ENCODE measurements at regions not wholly inside any gene's neighbourhood (a gene's known extent, or its start where the extent isn't known, plus 50 kb on each side); places are given as distances from the start of the nearest gene placed in this dataset.

DNA sequence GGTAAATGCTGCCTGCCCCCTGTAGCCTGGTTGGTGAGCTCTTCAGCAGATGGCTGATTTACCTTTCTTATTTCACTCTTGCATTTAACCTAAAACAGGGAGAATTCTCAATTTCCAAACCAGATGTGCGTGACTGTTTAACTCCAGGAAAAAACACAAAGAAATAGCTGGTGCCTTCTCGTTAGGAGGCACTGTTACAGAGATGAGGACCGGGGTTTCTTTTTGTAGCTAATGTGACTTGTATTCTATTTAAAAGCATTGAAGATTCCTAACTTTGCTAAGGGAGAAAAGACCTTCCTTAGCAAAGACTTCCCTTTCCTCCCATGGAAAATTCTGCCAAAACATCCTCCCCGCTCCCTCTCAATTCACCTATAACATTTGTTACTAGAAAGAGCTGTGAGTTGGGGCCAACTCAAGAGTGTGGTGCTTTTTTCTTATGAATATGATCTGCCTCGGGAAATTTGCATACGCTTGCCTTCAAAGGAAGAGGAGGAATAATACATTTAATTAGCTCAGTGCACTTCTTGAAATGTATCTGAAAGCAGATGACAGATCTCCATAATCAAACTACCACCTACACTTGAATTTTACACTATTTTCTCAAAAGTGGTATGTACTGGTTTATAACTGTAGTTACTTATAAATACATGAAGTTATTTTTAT, 102.0 kb upstream of the ARID2 start:
- DNase-seq, result no peak

DNA sequence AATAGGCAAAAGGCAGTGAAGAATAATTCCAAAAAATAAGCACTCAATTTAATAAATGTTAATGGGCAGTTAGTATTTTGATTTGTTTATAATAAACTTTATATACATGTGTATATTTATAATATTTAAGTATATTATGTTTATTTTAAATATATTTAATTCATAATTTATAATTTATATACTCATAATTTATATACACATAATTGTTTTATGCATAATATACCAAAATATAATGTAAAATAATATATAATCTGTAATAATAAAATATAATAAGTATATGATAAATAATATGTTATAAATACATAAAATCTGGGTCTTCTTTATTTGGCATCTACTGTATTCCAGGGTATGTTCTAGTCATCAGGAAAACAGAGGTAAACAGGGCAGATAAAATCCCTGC, 100.2 kb upstream of the ARID2 start:
- DNase-seq, result no peak

DNA sequence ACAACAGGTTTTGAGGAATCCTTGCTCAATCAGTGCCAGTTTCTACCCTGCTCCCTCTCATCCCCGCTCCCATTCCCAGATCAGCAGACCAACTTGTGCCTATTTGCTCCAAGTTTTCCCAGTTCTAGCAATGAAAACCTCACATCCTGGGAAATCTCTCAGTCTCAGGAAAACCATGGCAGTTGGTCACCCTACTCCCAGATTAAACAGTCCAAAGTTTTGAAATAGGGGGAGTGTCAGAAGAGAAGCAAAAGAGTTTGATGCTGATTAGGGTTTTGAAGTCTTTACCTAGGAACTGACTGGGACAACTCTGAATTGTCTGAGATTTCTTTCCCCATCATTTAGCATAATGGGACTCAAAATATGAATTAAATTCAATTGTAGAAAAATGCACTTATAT, 95.8 kb upstream of the ARID2 start:
- DNase-seq, result no peak

DNA sequence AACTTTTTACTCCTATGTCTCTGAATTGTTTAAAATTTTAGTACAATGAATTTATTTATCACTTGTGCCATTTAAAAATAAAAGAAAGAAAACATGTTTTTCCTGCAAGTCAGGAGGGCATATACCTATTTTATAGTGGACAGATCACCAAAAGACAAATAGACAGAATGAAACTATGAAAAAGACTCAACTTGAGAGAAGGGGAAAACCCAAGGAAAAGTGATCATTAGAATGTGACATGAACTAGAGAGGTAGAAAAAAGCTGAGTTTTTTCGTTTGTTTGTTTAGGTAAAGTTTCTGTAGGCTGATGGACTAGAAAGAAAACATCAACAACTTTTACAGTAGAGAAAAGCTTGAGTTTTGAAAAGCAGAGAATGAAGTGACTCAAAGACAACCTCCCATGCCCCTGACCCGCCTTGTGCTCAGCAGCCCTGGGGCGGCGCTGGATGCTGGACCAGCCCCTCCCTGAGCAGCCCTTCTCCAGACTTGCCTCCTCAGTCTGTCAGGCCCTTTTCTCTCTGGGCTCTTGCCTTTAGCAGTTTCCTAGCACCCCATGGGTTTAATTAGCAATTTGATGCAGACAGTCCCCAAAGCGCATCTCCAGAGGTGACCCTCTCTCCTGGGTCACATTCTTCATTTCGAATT, 95.1 kb upstream of the ARID2 start:
- no peak for DNase-seq

DNA sequence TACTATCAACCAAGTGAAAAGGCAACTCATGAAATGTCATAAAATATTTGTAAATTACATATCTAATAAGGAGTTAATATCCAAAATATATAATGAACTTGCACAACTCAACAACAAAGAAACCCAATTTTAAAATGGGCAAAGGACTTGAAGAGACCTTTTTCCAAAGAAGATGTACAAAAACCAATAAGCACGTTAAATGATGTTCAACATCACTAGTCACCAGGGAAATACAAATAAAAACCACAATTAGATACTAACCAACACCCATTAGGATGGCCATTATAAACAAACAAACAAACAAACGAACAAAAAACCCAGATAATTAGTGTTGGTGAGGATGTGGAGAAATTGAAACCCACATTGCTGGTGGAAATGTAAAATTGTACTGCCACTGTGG, 92.3 kb upstream of the ARID2 start:
- no peak for DNase-seq

DNA sequence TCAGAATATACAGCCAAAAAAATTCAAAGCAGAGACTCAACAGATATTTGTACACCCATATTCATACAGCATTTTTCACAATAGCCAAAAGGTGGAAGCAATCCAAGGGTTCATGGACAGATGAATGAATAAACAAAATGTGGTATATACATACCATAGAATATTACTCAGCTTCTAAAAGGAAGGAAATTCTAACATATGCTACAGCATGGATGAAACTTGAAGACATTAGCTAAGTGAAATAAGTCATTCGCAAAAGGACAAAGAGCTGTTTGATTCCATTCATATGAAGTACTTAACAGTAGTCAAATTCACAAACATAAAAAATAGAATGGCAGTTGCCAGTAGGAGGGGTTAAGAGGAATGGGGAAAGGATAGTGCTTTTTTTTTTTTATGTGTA, 91.8 kb upstream of the ARID2 start:
- DNase-seq, result no peak

DNA sequence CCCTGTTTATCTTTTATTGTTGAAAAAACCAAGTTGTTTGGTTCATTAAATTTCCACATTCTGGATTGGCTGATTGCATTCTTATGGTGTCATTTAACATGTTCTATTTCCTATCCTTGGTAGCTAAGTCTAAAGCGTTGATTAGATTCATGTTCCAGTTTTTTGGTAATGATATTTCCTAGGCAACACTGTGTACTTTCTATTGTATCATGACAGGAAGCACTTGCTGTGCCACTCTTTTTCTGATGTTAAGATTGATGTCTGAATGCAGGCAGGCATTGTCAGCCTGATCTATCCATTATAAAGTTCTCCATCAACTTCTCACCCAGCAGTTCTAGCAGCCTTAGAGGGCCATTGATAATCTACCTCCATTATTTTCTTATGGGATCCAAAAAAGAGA, 91.1 kb upstream of the ARID2 start:
- DNase-seq, result no peak

DNA sequence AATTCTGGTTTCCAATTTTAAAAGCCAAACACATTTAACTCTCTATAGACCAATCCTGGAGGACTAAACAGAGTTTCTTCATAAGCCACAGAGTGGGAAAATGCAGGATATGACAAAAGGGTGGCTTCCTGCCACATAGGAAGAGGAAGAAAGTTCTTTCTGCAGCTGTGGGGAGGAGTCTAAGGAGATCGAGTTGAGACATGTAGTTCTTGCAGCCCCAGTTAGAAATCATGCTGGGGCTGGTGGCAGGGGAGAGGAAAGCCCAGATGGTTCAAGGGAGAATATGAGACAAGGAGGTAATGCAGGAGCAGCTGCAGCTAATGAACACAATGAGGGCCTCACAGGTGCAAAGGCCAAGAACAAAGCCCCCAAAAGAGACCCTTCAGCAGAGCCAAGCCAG, 85.0 kb upstream of the ARID2 start:
- no peak for DNase-seq

DNA sequence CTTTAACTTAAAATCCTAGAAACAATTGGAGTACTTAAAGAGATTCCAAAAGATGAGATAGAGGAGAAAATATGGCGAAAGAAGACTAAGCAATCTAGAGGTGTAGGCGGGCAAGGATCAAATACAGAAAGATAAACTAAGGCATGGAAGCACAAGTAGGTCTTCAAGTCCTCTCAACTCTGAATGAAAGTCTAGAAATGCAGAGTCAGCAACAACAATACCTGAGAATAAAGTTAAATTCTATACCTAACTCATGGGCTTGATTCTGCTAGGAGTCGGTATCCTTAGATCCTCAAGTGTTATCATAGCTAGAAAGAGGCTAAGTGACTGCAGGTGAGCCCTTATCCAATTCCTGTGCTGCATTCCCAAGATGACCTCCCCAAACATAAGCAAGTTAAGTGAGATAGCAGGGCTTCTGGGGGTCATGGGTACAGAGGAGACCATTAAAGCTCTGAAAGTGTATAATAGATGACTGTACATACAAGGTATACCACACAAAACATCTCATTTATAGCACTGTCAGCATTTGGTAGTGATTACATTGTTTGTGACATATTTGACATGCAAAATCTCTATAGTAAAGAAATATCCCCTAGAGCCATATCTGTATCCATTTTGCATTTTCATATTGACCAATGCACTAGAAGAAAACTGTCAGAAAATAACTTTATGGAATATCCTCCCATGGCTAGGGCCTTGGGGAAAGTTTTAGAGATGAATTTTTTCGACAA, 82.5 kb upstream of the ARID2 start:
- no peak for DNase-seq

DNA sequence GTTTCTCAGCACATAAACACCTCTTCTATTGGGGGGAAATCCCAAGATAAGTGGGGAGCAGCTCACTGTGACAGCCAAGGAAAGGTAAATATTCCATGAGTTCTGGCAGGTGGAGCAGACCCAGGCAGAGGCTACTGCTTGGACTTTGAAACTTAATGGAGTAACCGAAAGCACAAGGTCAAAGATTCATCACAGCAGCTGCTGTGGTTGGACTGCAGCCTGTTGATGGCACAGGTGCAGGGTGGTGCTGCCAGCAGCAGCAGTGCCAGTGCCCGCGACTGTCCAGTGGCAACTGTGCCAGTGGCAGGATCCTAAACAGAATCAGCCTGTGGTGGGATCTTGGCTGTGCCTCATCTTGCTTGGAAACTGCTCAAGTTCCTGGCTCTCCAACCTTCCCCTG, 81.4 kb upstream of the ARID2 start:
- DNase-seq, result no peak

DNA sequence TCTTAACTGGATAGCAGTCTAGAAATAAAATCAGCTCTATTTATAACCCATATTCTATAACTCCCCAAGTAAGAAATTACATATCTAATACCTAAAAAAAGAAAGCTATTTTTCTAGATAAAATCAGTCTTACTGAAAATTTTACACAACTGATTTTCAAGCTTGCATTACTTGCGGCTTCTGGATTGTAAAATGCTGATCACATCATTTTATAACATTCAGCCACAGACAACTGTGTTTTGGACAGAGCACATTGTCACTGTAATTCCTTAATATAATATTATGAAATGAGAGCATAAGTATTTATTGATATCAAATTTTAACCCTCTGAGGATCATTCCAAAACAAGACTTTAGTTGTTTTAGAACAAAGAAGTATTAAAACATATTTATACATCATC, 78.5 kb upstream of the ARID2 start:
- no peak for DNase-seq

DNA sequence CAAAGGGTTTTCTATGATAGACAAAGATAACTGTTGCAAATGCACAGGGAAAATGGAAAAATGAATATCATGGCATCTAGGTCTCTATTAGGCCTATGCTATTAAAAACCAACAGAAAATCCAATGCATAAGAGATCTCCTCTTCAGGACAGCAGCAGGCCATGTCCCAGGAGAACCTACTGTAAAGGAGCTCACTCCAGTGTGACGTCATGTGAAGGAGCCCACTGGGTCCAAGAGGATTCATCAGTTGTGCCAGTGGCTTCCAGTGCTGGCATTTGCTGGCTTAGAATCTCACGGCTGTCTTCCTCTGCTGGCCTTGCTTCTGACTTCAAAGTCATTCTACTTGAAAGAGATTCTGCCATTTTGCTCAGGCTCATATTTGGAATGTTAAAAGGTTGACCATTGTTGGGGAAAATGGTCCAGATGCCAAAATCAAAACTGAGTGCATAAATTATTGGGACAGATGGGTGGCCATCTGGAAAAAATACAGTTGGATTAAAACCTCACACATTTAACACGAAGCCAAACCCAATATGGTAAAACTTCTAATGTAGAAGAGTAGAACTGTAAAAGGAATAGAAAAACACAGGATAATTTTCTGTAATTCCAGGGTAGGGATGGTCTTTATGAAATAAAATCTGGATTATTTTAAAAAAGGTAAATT, 75.4 kb upstream of the ARID2 start:
- DNase-seq, result no peak

DNA sequence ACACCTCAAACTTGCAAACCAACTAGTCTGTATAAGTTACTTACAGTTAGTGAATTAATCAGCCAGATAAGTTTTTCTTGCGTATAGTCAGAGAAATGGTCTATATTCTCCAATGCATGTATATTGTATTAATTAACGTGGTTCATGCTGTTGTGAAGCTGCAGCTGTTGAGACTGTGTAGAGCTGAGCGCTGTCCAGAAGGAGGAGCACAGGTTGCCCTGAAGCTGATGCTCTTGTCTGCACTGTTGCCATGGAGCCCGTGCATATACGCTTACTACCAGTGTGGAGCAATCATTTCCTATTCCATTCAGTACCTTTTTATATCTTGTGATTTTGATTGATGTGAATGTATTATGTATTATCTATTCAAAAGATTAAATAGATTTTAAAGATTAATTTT, 74.3 kb upstream of the ARID2 start:
- no peak for DNase-seq

DNA sequence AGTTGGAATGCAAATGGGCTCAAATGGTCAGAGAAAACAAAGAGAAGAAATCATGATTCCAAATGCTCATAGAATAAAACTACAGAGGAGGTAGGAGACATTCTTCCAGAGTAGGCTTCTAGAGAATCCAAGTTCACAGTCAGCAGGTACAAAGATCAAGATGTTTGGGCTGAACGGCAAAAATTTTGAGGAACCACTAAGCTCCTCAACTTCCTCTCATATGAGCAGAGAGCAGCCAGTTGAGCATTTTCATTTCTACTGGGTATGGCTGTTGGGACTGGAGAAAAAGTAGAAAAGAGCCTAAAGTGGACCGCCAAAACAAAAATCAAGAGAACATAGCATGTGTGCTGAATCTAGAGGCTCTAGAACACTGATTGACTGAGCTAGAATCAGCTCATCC, 73.8 kb upstream of the ARID2 start:
- DNase-seq, result no peak

DNA sequence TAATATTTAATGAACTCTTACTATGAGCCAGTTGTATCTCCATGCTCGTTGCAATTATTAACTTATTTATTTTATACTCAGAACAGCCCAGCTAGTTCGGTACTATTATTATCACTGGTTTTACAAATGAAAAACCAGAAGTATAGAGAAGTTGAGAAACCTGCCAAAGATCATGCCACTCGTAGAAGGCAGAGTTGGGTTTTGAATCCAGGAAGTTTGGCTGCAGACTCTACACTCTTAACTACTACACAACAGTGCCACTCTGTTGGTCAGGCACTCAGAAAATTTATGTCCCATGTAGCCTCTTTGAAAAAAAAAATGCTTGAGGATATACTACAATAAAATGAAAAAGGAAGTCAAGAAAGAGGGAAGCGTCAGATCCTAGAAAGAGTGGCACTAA, 71.5 kb upstream of the ARID2 start:
- no peak for DNase-seq

DNA sequence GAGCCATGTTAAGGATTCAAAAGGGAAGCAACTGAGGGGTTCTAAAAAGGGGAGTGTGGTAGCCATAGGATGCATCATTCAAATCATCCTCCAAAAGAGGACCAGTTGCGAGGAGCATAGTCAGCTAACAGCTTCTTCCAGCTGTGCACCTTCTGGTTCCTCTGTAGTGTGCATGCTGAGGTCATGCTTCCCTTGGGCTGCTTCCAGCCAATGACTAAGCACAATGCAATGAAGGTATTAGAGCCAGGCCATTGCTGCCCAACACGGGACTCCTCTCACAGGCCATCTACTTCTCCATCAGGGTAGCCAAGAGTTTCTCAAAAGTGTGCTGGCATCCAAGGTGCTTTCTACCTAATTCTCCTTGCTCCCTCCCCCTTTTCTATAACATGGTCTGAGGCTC, 69.2 kb upstream of the ARID2 start:
- no peak for DNase-seq

DNA sequence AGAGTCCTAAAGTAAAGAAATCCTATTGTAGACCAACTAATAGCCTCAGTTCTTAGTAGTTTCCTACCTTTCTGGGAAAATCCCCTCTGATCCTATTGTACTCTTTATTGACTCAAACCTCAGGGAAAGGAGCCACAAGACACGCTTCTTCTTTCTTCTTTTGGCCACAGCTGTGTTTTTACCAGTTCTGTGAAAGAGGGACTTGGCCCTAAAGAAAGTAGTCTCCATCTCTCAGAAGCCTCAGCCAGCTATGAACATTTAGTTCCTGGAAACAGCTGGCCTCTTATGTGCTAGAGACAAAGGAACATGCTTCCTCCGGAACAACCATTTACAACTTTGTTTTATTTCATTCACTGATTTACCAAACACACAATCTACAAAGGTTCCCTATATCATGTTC, 66.1 kb upstream of the ARID2 start:
- no peak for DNase-seq

DNA sequence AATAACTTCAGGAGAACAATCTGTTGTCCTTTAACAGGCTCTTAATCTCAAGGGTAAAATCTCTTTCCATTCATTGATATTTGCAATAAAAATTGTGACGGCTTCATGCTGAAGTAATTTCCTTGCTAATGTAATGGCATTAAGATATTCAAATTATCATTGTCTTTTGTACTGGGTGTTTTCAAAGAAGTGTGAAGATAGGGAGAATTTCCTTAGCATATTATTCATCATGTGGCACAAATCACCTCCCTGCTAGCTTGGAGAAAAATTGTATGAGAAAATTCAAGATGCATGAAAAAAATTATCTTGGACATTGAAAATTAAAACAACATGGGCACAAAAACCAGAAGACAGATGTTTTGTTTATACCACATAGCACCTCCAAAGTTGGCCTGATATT, 63.6 kb upstream of the ARID2 start:
- no peak for DNase-seq

DNA sequence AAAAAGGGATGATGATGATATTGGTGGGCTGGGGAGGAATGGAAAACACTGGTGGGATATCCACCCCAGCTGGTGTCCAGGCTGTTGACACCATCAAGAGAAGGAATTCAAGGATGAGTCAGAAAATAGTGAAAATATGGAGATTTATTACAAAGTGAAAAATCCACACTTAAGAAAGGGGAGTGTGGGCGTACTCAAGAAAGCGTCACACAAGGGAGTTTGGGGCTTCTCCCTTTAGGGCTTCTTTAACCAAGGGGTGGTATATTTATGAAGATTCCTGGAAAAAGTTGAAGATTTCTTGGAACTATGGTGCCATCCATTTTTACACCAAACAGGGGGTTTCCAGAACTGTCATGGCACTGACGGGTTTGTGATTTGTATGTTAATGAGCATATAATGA, 63.1 kb upstream of the ARID2 start:
- DNase-seq, result no peak

DNA sequence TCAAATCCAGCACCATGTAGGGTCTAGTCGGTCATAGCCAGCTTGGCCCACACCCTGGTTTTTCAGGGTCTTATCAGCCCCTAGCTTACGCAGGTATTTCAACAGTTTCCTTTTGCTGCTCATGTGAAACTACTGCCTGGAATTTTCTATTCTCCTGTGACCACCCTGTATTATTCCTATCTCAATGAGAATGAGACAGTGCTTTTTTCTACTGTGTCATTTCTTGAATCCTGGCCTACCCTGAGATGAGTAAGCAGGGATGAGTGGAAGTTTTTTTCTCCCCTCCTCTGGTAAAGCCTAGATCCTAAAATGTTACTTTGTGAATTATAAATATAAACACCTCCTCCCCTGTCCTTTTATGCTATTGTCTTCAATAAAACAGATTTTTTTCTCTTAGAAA, 62.7 kb upstream of the ARID2 start:
- no peak for DNase-seq

DNA sequence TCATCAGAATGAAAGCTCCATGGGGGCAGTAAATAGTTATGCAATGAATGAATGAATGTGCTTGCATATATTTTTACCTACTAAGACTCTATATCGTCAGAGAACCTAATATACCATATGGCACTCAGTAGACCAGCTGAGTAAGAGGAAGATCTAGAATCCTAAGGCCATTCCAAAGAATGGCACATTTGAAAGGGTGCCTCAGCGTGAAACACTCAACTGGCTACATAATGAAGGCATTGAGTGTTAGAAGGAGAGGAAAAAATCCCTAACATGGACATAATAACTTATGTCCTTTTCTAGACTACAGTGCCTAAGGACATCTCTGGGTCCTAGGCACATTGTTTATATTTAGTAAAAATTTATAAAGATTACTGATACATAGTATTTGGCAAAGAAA, 61.7 kb upstream of the ARID2 start:
- no peak for DNase-seq

DNA sequence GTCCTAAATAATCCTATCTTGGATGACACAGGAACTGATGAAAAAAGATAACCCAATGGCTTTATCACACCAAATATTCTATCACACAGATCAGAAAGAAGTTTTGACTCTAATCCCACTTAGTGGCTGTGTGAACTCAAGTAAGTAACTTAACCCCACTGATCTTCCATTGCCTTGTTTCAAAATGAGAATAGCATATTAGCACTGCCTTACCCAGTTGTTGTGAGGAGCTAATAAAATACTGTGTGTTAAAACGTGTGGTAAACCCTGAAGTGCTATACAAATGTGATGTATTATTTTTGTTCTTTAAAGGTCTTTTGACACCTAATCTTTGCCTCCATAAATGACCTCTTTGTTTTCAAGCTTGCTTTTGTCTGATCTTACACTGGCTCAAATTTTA, 60.9 kb upstream of the ARID2 start:
- no peak for DNase-seq

DNA sequence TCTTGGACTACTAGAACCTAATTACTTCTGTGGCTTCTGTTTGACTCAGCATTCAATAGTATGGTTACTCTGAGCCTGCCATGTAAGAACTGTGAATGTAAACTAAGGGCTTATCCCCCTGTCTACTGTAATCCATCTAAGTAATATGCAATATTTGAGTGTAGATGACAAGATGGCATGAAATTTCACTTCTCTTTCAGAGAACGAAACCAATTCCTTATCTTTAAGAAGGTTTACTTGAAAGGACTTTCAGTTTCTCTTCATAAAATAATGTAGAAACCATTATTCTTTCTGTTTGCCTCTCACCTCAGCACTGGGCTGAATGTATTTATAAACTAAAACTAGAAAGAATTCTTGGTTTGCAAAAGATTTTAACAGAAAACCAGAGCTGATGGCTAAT, 60.4 kb upstream of the ARID2 start:
- DNase-seq, result no peak
